A549 (cell line): ENCODE measurements at regions not wholly inside any gene's neighbourhood (a gene's known extent, or its start where the extent isn't known, plus 50 kb on each side); places are given as distances from the start of the nearest gene placed in this dataset.

Experiments
- ATAC-seq, 2 experiments: fragments of 200-7000 bp in 1 of 2; fragments of >200 bp in 1 of 2; cut with Nextera tagmentation in 1 of 2; cut with Tn5 transposase in 1 of 2; 3 replicates each; pipeline versions ENCODE4 v1.8.0 to v1.9.1; 2018 to 2020; ENCODE audit warnings: mild to moderate bottlenecking in 1 of 2, moderate library complexity in 1 of 2
- CTCF ChIA-PET: fragments of 300-600 bp; sonication (Branson Sonifier 250); formaldehyde crosslinking; extraction: SDS; loops from one replicate; lab custom pipeline; 2021; ENCODE audit warnings: antibody characterized with exemption, inconsistent platforms; lab: Yijun Ruan, JAX
- POLR2A ChIA-PET: fragments of 350-600 bp; formaldehyde crosslinking; extraction: SDS; loops from one replicate; lab custom pipeline; 2021; ENCODE audit warnings: antibody characterized with exemption, inconsistent platforms; lab: Yijun Ruan, JAX
- DNase-seq, 2 experiments: peaks; one replicate each; pipeline versions ENCODE4 v3.0.0 to v3.0.0-alpha.2; 2011 to 2016; ENCODE audit warnings: low read depth in 1 of 2, low spot score in 1 of 2
- FAIRE-seq: peaks from 2 replicates; lab custom pipeline; 2011; peaks lifted over from hg19 to GRCh38; lab: Jason Lieb, UNC
- H3K27ac ChIP-seq, 2 experiments: fragments of >200 bp; sonication (Bioruptor Twin); formaldehyde crosslinking; 3 replicates each; pipeline ENCODE4 v1.5.1; 2016 to 2017
- H3K4me1 ChIP-seq: fragments of >200 bp; sonication (Bioruptor Twin); formaldehyde crosslinking; 3 replicates; pipeline ENCODE4 v1.6.1; 2016
- H3K4me2 ChIP-seq: fragments of >200 bp; sonication (Bioruptor Twin); formaldehyde crosslinking; 3 replicates; pipeline ENCODE4 v1.6.1; 2016
- H3K4me3 ChIP-seq: fragments of >200 bp; sonication (Bioruptor Twin); formaldehyde crosslinking; 3 replicates; pipeline ENCODE4 v1.5.1; 2016
- H3K9me3 ChIP-seq: fragments of >200 bp; sonication (Bioruptor Twin); formaldehyde crosslinking; 3 replicates; pipeline ENCODE4 v1.6.1; 2016
- EHMT2 ChIP-seq: fragments of 200-600 bp; sonication (generic); IDR thresholded peaks from 2 replicates; pipeline ENCODE4 v1.6.1; 2016; ENCODE audit warnings: antibody characterized with exemption, low read depth, mild to moderate bottlenecking, moderate library complexity
- FOSB ChIP-seq: fragments of 250-450 bp; sonication (Bioruptor Pico); IDR thresholded peaks from 2 replicates; pipeline ENCODE4 v1.5.0; 2020; ENCODE audit warnings: mild to moderate bottlenecking, moderate library complexity
- FOSL2 ChIP-seq, 2 experiments: fragments of 450-650 bp in 1 of 2; fragments of >200 bp in 1 of 2; sonication (Bioruptor Twin) in 1 of 2; formaldehyde crosslinking; IDR thresholded peaks; 2 replicates each; pipeline versions ENCODE4 v1.5.0 to v1.6.1; 2016 to 2020; ENCODE audit warnings: mild to moderate bottlenecking in 1 of 2, moderate library complexity in 1 of 2
- HOXB13 ChIP-seq: fragments of 250-450 bp; sonication (Bioruptor Pico); IDR thresholded peaks from 2 replicates; pipeline ENCODE4 v1.5.0; 2020; ENCODE audit warnings: low read depth, mild to moderate bottlenecking, moderate library complexity
- JUN ChIP-seq, 2 experiments: fragments of >200 bp; sonication (Bioruptor Twin); formaldehyde crosslinking; IDR thresholded peaks; 2 replicates in 1 of 2; 3 replicates in 1 of 2; pipeline ENCODE4 v1.6.1; 2016 to 2017
- JUNB ChIP-seq: fragments of >200 bp; sonication (Bioruptor Twin); formaldehyde crosslinking; IDR thresholded peaks from 2 replicates; pipeline ENCODE4 v1.6.1; 2016
- KDM1A ChIP-seq: fragments of 200-600 bp; sonication (generic); IDR thresholded peaks from 2 replicates; pipeline ENCODE4 v1.6.1; 2016; ENCODE audit warnings: low read depth, mild to moderate bottlenecking
- KDM5A ChIP-seq: fragments of 200-600 bp; sonication (generic); IDR thresholded peaks from 2 replicates; pipeline ENCODE4 v1.6.1; 2016; ENCODE audit warnings: antibody characterized with exemption, mild to moderate bottlenecking
- MAFK ChIP-seq: fragments of 450-650 bp; IDR thresholded peaks from 2 replicates; pipeline ENCODE4 v1.6.1; 2014; ENCODE audit not compliant: partially characterized antibody
- MYC ChIP-seq: IDR thresholded peaks from 2 replicates; pipeline ENCODE4 v1.6.1; 2012; ENCODE audit warnings: mild to moderate bottlenecking, inconsistent platforms, low read length, improper control_type of control experiment, borderline replicate concordance
- POLR2AphosphoS2 ChIP-seq: conservative IDR thresholded peaks from 2 replicates; pipeline ENCODE4 v1.6.1; 2012; ENCODE audit warnings: low read length, improper control_type of control experiment, inconsistent platforms
- RCOR1 ChIP-seq: fragments of 150-350 bp; IDR thresholded peaks from 2 replicates; pipeline ENCODE4 v1.6.1; 2014; ENCODE audit warnings: antibody characterized with exemption, low read length, low read depth
- ZNF302 ChIP-seq: fragments of 250-450 bp; sonication (Bioruptor Pico); IDR thresholded peaks from 2 replicates; pipeline ENCODE4 v1.9.0; 2021; ENCODE audit warnings: inconsistent platforms, mild to moderate bottlenecking, moderate library complexity
- ZSCAN20 ChIP-seq: fragments of 250-450 bp; sonication (Bioruptor Pico); IDR thresholded peaks from 2 replicates; pipeline ENCODE4 v1.8.0; 2022; ENCODE audit warnings: mild to moderate bottlenecking, moderate library complexity
- WGBS: methylation state at CpG from one replicate; pipeline ENCODE4 v1.1.6; 2017; ENCODE audit errors: missing lambda C conversion rate; 5-methylcytosine and 5-hydroxymethylcytosine counted together
- TF ChIP-seq, protein P1 (sequence below): fragments of 150-350 bp; IDR thresholded peaks from 2 replicates; pipeline ENCODE4 v1.6.1; 2014; ENCODE audit warnings: low read depth, mild to moderate bottlenecking, low read length
- TF ChIP-seq, protein P2 (sequence below): IDR thresholded peaks from 2 replicates; pipeline ENCODE4 v1.6.1; 2012; ENCODE audit warnings: low read depth, borderline replicate concordance
- TF ChIP-seq, protein P3 (sequence below): fragments of >200 bp; sonication (Bioruptor Twin); formaldehyde crosslinking; IDR thresholded peaks from 3 replicates; pipeline ENCODE4 v1.6.1; 2016
- TF ChIP-seq, protein P4 (sequence below): fragments of 250-450 bp; sonication (Bioruptor Pico); IDR thresholded peaks from 2 replicates; pipeline ENCODE4 v1.5.0; 2021; ENCODE audit warnings: mild to moderate bottlenecking, moderate library complexity, borderline replicate concordance
- TF ChIP-seq, protein P5 (sequence below): IDR thresholded peaks from 2 replicates; pipeline ENCODE4 v1.6.1; 2012

DNA sequence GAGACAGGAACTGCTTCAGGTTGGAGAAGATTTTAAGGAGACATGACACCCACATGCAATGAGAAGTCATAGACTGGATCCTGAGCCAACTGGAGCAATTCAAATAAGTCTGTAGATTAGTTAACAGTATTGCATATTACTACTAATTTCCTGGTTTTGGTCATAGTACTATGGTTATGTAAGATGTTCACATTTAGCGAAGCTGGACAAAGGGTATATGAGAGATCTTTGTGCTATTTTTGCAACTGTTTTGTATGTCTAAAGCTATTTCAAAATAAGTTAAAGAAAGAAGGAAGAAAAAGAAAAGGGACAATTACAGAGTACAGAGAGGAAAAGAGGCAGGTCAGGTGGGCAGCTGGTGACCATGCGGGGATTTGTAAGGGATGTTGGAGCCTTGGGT lies 116.5 kb upstream of the SVIL start:
- Histone ChIP-seq H3K4me1 (no peaks in the 10 kb centered on the region), H3K9me3 (no peaks in the 10 kb centered on the region), H3K27ac (no peak overlapping the region), H3K4me3 (no peak overlapping the region), H3K4me2 (no peak overlapping the region)
- FAIRE-seq (no peak), ATAC-seq (no peak), DNase-seq (no peak)
- TF ChIP-seq HOXB13 (no peak), ZSCAN20 (CRISPR knock-in tag) (no peak), RCOR1 (no peak), POLR2AphosphoS2 (no peak)
- TF ChIP-seq, protein P1, sequence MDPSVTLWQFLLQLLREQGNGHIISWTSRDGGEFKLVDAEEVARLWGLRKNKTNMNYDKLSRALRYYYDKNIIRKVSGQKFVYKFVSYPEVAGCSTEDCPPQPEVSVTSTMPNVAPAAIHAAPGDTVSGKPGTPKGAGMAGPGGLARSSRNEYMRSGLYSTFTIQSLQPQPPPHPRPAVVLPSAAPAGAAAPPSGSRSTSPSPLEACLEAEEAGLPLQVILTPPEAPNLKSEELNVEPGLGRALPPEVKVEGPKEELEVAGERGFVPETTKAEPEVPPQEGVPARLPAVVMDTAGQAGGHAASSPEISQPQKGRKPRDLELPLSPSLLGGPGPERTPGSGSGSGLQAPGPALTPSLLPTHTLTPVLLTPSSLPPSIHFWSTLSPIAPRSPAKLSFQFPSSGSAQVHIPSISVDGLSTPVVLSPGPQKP = no peak
- TF ChIP-seq, protein P2, sequence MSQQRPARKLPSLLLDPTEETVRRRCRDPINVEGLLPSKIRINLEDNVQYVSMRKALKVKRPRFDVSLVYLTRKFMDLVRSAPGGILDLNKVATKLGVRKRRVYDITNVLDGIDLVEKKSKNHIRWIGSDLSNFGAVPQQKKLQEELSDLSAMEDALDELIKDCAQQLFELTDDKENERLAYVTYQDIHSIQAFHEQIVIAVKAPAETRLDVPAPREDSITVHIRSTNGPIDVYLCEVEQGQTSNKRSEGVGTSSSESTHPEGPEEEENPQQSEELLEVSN = no peak
- TF ChIP-seq, protein P3, sequence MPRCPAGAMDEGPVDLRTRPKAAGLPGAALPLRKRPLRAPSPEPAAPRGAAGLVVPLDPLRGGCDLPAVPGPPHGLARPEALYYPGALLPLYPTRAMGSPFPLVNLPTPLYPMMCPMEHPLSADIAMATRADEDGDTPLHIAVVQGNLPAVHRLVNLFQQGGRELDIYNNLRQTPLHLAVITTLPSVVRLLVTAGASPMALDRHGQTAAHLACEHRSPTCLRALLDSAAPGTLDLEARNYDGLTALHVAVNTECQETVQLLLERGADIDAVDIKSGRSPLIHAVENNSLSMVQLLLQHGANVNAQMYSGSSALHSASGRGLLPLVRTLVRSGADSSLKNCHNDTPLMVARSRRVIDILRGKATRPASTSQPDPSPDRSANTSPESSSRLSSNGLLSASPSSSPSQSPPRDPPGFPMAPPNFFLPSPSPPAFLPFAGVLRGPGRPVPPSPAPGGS = no peak
- 93% methylated on average over 2 of the region's 2 CpGs for WGBS
- CTCF ChIA-PET = interaction anchor here (1.4 kb wide), 1 partner anchor 8 kb away, joined by 6 read pairs; no protein-coding TSS in a partner anchor
- POLR2A ChIA-PET = no interaction called here

DNA sequence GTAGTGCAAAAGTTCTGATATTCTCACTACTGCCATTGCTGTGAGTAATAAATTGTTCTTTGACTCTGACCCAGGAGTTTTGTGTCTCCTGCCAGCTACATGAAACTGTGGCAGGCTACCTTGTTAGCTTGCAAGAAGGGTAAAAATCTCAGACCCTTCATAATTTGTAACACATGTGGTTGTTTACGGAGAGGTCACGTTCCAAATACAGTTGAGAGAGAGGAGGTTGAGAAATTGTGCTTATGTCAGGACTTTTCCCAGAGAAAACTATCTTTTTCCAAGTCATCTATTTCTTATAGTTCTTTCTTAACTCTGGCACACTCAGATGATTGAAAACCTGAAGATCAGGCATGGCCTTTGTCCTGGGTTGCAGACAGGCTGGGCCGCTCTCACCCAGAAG lies 114.4 kb upstream of the SVIL start:
- ChIA-PET POLR2A (no interaction called here), CTCF (no interaction called here)
- Histone ChIP-seq H3K9me3 (no peaks in the 10 kb centered on the region), H3K4me2 (no peak overlapping the region), H3K4me3 (no peak overlapping the region), H3K4me1 (no peaks in the 10 kb centered on the region), H3K27ac (no peak overlapping the region)
- FAIRE-seq = no peak
- DNase-seq = no peak
- 96% methylated on average over 3 of the region's 3 CpGs for WGBS
- no peak for ATAC-seq
- TF ChIP-seq JUNB = no peak
- no peak for TF ChIP-seq EHMT2
- TF ChIP-seq MAFK = peak; percentile 70

DNA sequence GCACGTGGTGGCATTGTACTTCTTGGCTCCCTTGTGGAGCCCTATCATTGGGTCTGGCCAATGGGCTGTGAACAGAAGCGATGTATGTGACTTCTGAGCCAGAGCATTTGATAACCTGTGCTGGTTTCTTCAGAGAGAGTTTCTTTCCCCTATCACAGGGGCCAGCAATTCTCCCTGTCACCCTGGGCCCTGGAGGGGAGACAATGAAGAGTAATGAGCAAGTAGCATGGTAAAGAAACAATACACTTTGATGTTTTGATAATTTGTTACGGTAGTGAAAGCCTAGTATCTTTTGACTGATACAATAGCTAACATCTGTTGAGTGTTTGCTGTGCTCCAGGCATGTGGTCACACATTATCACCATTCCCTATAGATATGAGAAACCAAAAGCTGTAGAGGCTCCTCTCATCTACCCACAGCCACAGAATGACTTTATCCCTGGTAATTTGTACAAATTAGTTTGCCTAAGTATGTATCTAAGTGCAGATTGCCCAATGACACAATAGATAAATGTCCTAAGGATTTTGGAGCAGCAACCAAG lies 113.4 kb upstream of the SVIL start:
- POLR2A ChIA-PET = no interaction called here

DNA sequence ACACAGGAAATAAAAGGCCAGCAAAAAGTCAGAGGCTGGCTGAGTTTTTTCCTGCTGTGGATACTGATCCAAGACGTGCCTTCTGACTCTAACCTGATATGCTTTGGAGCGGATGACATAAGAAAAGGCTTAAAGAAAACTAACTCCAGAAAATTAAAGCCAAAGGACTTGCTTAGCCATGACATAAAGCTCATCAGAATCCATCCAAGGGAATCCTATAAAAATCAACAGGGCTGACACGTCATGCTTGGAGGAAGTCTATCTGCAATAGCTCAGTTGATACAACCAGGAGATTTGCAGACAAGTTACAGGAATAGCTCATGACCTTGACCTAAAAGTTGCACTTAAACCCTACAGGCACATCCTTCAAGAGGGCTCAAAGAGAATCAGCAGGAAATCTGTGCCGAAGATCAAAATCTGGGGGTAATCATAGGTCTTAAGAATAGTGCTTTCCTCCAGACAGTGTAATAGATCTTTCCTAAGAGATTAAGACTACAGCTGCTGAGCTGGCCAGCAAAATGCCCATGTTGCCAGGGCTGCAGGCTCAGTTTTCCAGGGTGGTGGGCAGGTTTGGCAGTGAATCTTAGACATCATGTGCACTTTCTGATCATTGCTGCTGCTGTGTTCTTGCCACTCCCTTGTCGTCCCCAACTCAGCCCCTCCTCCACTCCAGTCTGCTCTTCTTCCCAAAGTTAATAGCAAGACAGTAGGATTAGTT lies 111.5 kb upstream of the SVIL start:
- FAIRE-seq (no peak), DNase-seq (no peak), ATAC-seq (no peak)
- no peak overlapping the region for H3K27ac ChIP-seq
- ChIA-PET POLR2A (no interaction called here), CTCF (interaction anchor here (0.7 to 2.6 kb wide), 5 partner anchors 10 to 252 kb away, joined by 3 to 8 read pairs (median 3); no protein-coding TSS in a partner anchor)
- H3K9me3 ChIP-seq = no peaks in the 10 kb centered on the region
- H3K4me3 ChIP-seq = no peak overlapping the region
- H3K4me2 ChIP-seq = no peak overlapping the region
- WGBS = 79% methylated on average over 5 of the region's 5 CpGs
- TF ChIP-seq JUN (IDR thresholded peaks at IDR 0.05) = no peak
- TF ChIP-seq KDM1A = no peak
- TF ChIP-seq KDM5A = no peak
- TF ChIP-seq, protein P4, sequence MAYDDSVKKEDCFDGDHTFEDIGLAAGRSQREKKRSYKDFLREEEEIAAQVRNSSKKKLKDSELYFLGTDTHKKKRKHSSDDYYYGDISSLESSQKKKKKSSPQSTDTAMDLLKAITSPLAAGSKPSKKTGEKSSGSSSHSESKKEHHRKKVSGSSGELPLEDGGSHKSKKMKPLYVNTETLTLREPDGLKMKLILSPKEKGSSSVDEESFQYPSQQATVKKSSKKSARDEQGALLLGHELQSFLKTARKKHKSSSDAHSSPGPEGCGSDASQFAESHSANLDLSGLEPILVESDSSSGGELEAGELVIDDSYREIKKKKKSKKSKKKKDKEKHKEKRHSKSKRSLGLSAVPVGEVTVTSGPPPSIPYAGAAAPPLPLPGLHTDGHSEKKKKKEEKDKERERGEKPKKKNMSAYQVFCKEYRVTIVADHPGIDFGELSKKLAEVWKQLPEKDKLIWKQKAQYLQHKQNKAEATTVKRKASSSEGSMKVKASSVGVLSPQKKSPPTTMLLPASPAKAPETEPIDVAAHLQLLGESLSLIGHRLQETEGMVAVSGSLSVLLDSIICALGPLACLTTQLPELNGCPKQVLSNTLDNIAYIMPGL = no peak
- no peak for TF ChIP-seq ZNF302 (CRISPR knock-in tag)
- no peak for TF ChIP-seq EHMT2
- TF ChIP-seq, protein P5, sequence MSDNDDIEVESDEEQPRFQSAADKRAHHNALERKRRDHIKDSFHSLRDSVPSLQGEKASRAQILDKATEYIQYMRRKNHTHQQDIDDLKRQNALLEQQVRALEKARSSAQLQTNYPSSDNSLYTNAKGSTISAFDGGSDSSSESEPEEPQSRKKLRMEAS = no peak
- TF ChIP-seq FOSL2 (IDR thresholded peaks at IDR 0.05) = no peak
- TF ChIP-seq FOSL2 (CRISPR knock-in tag; IDR thresholded peaks at IDR 0.05) = no peak
- H3K4me1 ChIP-seq = no peaks in the 10 kb centered on the region

More for the DNA sequence above, 113.4 kb upstream of the SVIL start:
- WGBS = 78% methylated on average over 3 of the region's 3 CpGs
- CTCF ChIA-PET = interaction anchor here (2.6 kb wide), 1 partner anchor 12 kb away, joined by 8 read pairs; no protein-coding TSS in a partner anchor
- no peak overlapping the region for H3K4me3 ChIP-seq
- no peaks in the 10 kb centered on the region for H3K9me3 ChIP-seq
- no peak overlapping the region for H3K4me2 ChIP-seq
- no peak for DNase-seq
- FAIRE-seq = no peak
- TF ChIP-seq MYC (no peak), FOSB (CRISPR knock-in tag) (no peak)
- H3K27ac ChIP-seq = no peak overlapping the region
- no peak for ATAC-seq
- H3K4me1 ChIP-seq = no peaks in the 10 kb centered on the region
